Natural killer cell (primary cell): ENCODE measurements at regions not wholly inside any gene's neighbourhood (a gene's known extent, or its start where the extent isn't known, plus 50 kb on each side); places are given as distances from the start of the nearest gene placed in this dataset.

Experiments used
- ATAC-seq, 3 donors: fragments of 150-1000 bp in 2 of 3; fragments of 200-7000 bp in 1 of 3; cut with Tn5 transposase; 1 replicate in 1 of 3; 2 replicates in 2 of 3; pipeline ENCODE4 v1.10.0; 2021; ENCODE audit warnings: mild to moderate bottlenecking in 2 of 3, moderate library complexity in 2 of 3
- DNase-seq, 2 donors: peaks; one replicate each; pipeline versions ENCODE4 v3.0.0 to v3.0.0-alpha.2; 2013 to 2021; ENCODE audit warnings: mixed read lengths in 1 of 2
- H3K27ac ChIP-seq: one replicate; pipeline ENCODE4 v1.5.1; 2013; ENCODE audit warnings: mild to moderate bottlenecking, low read length
- H3K27me3 ChIP-seq: one replicate; pipeline ENCODE4 v1.6.1; 2013; ENCODE audit warnings: low read length; ENCODE audit not compliant: control insufficient read depth, insufficient read depth
- H3K36me3 ChIP-seq: one replicate; pipeline ENCODE4 v1.6.1; 2013; ENCODE audit warnings: low read length; ENCODE audit not compliant: control insufficient read depth, insufficient read depth
- H3K4me1 ChIP-seq: one replicate; pipeline ENCODE4 v1.6.1; 2013; ENCODE audit warnings: low read length; ENCODE audit not compliant: control insufficient read depth, insufficient read depth
- H3K4me3 ChIP-seq: one replicate; pipeline ENCODE4 v1.5.1; 2013; ENCODE audit warnings: low read length
- H3K9me3 ChIP-seq: one replicate; pipeline ENCODE4 v1.6.1; 2013; ENCODE audit warnings: low read length; ENCODE audit not compliant: control insufficient read depth, insufficient read depth
- H3K27ac Mint-ChIP-seq, 2 donors: one replicate each; pipeline ENCODE4 v1.8.0; 2022; ENCODE audit warnings: mild to moderate bottlenecking in 2 of 2, mixed read lengths in 2 of 2, moderate library complexity in 1 of 2
- H3K27me3 Mint-ChIP-seq, 2 donors: one replicate each; pipeline ENCODE4 v1.8.0; 2022; ENCODE audit warnings: low read depth in 2 of 2, mixed read lengths in 2 of 2
- H3K36me3 Mint-ChIP-seq: one replicate; pipeline ENCODE4 v1.8.0; 2022; ENCODE audit warnings: mixed read lengths
- H3K4me1 Mint-ChIP-seq, 2 donors: one replicate each; pipeline ENCODE4 v1.8.0; 2022; ENCODE audit warnings: mixed read lengths in 2 of 2
- H3K4me3 Mint-ChIP-seq: one replicate; pipeline ENCODE4 v1.8.0; 2022; ENCODE audit warnings: mild to moderate bottlenecking, moderate library complexity, mixed read lengths
- H3K9me3 Mint-ChIP-seq, 2 donors: one replicate each; pipeline ENCODE4 v1.8.0; 2022; ENCODE audit warnings: mixed read lengths in 2 of 2
- WGBS: methylation state at CpG from one replicate; pipeline ENCODE4 v1.1.7; 2013; ENCODE audit warnings: missing lambda C conversion rate; ENCODE audit not compliant: insufficient coverage; 5-methylcytosine and 5-hydroxymethylcytosine counted together
- intact Hi-C: fragments of 100-400 bp; cut with micrococcal nuclease; formaldehyde crosslinking; loops from one replicate; pipeline ENCODE4 v1.14.2; 2022
- TF ChIP-seq, protein P1 (sequence below): fragments of 200-600 bp; IDR thresholded peaks from one replicate; pipeline ENCODE4 v1.8.0; 2022; ENCODE audit warnings: antibody characterized with exemption

- Mint-ChIP-seq H3K4me3 (no peak overlapping the region), H3K36me3 (no peaks in the 10 kb centered on the region), H3K27ac (no peak overlapping the region), H3K27me3 (no peaks in the 10 kb centered on the region), H3K4me1 (no peaks in the 10 kb centered on the region), H3K9me3 (peaks cover 12 to 32% of the 10 kb centered on the region in 2 donors)
- DNase-seq (no peak), ATAC-seq (no peak)
- no peaks in the 10 kb centered on the region for H3K9me3 ChIP-seq
- WGBS, result 75% methylated on average over 1 of the region's 1 CpG
- no peaks in the 10 kb centered on the region for H3K4me1 ChIP-seq
- intact Hi-C loops, result no loop called here
- H3K36me3 ChIP-seq, result no peaks in the 10 kb centered on the region
- no peak overlapping the region for H3K4me3 ChIP-seq
- H3K27ac ChIP-seq, result no peak overlapping the region
- H3K27me3 ChIP-seq, result no peaks in the 10 kb centered on the region
- TF ChIP-seq, protein P1, sequence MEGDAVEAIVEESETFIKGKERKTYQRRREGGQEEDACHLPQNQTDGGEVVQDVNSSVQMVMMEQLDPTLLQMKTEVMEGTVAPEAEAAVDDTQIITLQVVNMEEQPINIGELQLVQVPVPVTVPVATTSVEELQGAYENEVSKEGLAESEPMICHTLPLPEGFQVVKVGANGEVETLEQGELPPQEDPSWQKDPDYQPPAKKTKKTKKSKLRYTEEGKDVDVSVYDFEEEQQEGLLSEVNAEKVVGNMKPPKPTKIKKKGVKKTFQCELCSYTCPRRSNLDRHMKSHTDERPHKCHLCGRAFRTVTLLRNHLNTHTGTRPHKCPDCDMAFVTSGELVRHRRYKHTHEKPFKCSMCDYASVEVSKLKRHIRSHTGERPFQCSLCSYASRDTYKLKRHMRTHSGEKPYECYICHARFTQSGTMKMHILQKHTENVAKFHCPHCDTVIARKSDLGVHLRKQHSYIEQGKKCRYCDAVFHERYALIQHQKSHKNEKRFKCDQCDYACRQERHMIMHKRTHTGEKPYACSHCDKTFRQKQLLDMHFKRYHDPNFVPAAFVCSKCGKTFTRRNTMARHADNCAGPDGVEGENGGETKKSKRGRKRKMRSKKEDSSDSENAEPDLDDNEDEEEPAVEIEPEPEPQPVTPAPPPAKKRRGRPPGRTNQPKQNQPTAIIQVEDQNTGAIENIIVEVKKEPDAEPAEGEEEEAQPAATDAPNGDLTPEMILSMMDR, result no peak
Observed at GRCh38 chr14:46464341-46464740, 187.2 kb downstream of the RPL10L start.

DNA sequence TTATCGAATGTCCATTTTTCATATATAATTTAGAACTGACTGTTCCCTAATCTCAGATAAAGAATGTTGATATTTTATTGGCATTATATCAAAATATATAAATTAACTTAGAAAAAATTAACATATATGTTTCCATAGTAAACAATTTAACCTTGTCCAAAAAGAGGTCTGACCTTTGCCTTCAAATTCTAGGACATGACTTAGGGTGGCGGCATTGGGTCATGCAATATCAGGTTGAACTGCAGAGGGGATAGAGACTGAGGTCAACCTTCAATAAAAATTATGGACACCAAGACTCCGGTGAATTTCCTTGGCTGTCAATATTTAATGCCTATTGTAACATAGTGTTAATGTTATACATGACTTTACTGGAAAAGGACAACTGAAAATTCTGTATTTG, 199.8 kb downstream of the RPL10L start:
- no peak for ATAC-seq
- Mint-ChIP-seq H3K4me1 (no peaks in the 10 kb centered on the region), H3K27ac (no peak overlapping the region)

GRCh38 chr14:46444666-46445065, 206.9 kb downstream of the RPL10L start:
- Histone ChIP-seq H3K4me1 (no peaks in the 10 kb centered on the region), H3K4me3 (no peak overlapping the region), H3K36me3 (no peaks in the 10 kb centered on the region), H3K27me3 (no peaks in the 10 kb centered on the region), H3K9me3 (no peaks in the 10 kb centered on the region), H3K27ac (no peak overlapping the region)
- Mint-ChIP-seq H3K27me3 (no peaks in the 10 kb centered on the region), H3K4me3 (no peak overlapping the region), H3K9me3 (peaks cover 5 to 17% of the 10 kb centered on the region in 2 donors), H3K27ac (no peak overlapping the region), H3K4me1 (no peaks in the 10 kb centered on the region), H3K36me3 (no peaks in the 10 kb centered on the region)
- intact Hi-C loops, result no loop called here
- ATAC-seq (no peak), DNase-seq (no peak)
- 79% methylated on average over 4 of the region's 5 CpGs for WGBS
- TF ChIP-seq, protein P1, result no peak

More for the DNA sequence above, 199.8 kb downstream of the RPL10L start:
- Histone ChIP-seq H3K4me1 (no peaks in the 10 kb centered on the region), H3K36me3 (no peaks in the 10 kb centered on the region), H3K27me3 (no peaks in the 10 kb centered on the region), H3K4me3 (no peak overlapping the region), H3K9me3 (no peaks in the 10 kb centered on the region), H3K27ac (no peak overlapping the region)
- 100% methylated on average over 1 of the region's 3 CpGs for WGBS
- intact Hi-C loops, result no loop called here
- Mint-ChIP-seq H3K9me3 (peaks cover 5 to 7% of the 10 kb centered on the region in 2 donors), H3K27me3 (no peaks in the 10 kb centered on the region), H3K36me3 (no peaks in the 10 kb centered on the region), H3K4me3 (no peak overlapping the region)
- DNase-seq, result no peak
- TF ChIP-seq, protein P1, result no peak

- TF ChIP-seq, protein P1, result no peak
- no peak overlapping the region for H3K4me3 ChIP-seq
- no peaks in the 10 kb centered on the region for H3K4me1 ChIP-seq
- Mint-ChIP-seq H3K27ac (no peak overlapping the region), H3K36me3 (peaks cover 16% of the 10 kb centered on the region), H3K27me3 (no peaks in the 10 kb centered on the region), H3K9me3 (peaks cover 10 to 24% of the 10 kb centered on the region in 2 donors), H3K4me3 (no peak overlapping the region), H3K4me1 (no peaks in the 10 kb centered on the region)
- peaks cover 11% of the 10 kb centered on the region for H3K9me3 ChIP-seq
- H3K27ac ChIP-seq, result no peak overlapping the region
- WGBS, result 88% methylated on average over 3 of the region's 3 CpGs
- H3K27me3 ChIP-seq, result no peaks in the 10 kb centered on the region
- no peak for ATAC-seq
- intact Hi-C loops, result no loop called here
- DNase-seq, result no peak
- H3K36me3 ChIP-seq, result no peaks in the 10 kb centered on the region
Observed at GRCh38 chr14:46433381-46433780, 218.2 kb downstream of the RPL10L start.
